Calu3 (cell line): ENCODE measurements at regions not wholly inside any gene's neighbourhood (a gene's known extent, or its start where the extent isn't known, plus 50 kb on each side); places are given as distances from the start of the nearest gene placed in this dataset.
"Not testable (repeated sequence)": the region's sequence is repeated elsewhere in the genome, so short reads cannot be mapped to it uniquely, and the experiment has no call there.

Experiments
- BruUV-seq: library from RNA; stranded (reverse); fragments of 400-500 nt; replicated peaks from 2 replicates; lab custom pipeline; 2021; lab: Mats Ljungman, UMichigan
- CTCF ChIA-PET: fragments of 300-600 bp; sonication (Branson Sonifier 250); formaldehyde crosslinking; loops from one replicate; lab custom pipeline; 2022; ENCODE audit warnings: antibody characterized with exemption; lab: Charles Lee
- DNase-seq: peaks from one replicate; pipeline ENCODE4 v3.0.0; 2022
- H3K27ac Mint-ChIP-seq: one replicate; pipeline ENCODE4 v1.8.0; 2022; ENCODE audit warnings: mixed read lengths; ENCODE audit not compliant: unreplicated experiment
- H3K27me3 Mint-ChIP-seq: one replicate; pipeline ENCODE4 v1.8.0; 2022; ENCODE audit warnings: mixed read lengths; ENCODE audit not compliant: unreplicated experiment
- H3K36me3 Mint-ChIP-seq: one replicate; pipeline ENCODE4 v1.8.0; 2022; ENCODE audit warnings: mild to moderate bottlenecking, moderate library complexity, mixed read lengths; ENCODE audit not compliant: insufficient read depth, unreplicated experiment
- H3K4me1 Mint-ChIP-seq: one replicate; pipeline ENCODE4 v1.8.0; 2022; ENCODE audit warnings: mild to moderate bottlenecking, low read depth, mixed read lengths; ENCODE audit not compliant: unreplicated experiment
- H3K4me3 Mint-ChIP-seq: one replicate; pipeline ENCODE4 v1.8.0; 2022; ENCODE audit warnings: mild to moderate bottlenecking, low read depth, moderate library complexity, mixed read lengths; ENCODE audit not compliant: unreplicated experiment
- H3K9me3 Mint-ChIP-seq: one replicate; pipeline ENCODE4 v1.8.0; 2022; ENCODE audit warnings: low read depth, mixed read lengths; ENCODE audit not compliant: unreplicated experiment
- intact Hi-C: fragments of 100-400 bp; cut with micrococcal nuclease; formaldehyde crosslinking; loops from one replicate; pipeline ENCODE4 v1.10.0; 2022; ENCODE audit not compliant: unreplicated experiment

DNA sequence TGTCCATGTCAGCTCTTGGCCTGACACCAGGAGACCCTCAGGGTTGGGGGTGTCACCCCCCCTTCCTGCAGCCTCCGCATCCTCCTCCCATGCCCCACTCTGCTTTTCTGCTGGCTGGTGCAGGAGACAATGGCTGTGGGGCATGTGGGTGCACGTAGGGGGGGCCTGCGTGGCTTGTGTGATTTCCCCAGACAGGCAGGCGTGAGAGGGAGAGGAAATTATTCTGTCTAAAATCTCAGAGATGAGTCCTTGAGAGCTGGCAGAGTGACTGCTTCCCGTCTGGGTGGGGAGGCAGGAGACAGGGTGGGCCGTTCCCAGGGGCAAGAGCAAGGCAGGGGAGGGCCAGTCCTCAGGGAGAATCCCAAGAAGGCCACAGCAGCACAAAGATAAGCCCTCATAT is 173.2 kb downstream of the TRIM43 start:
- CTCF ChIA-PET, H3K36me3 Mint-ChIP-seq, DNase-seq, intact Hi-C loops, H3K9me3 Mint-ChIP-seq, BruUV-seq, H3K27ac Mint-ChIP-seq, H3K4me1 Mint-ChIP-seq, H3K4me3 Mint-ChIP-seq: not testable (repeated sequence)
- peaks cover 18% of the 10 kb centered on the region for H3K27me3 Mint-ChIP-seq

DNA sequence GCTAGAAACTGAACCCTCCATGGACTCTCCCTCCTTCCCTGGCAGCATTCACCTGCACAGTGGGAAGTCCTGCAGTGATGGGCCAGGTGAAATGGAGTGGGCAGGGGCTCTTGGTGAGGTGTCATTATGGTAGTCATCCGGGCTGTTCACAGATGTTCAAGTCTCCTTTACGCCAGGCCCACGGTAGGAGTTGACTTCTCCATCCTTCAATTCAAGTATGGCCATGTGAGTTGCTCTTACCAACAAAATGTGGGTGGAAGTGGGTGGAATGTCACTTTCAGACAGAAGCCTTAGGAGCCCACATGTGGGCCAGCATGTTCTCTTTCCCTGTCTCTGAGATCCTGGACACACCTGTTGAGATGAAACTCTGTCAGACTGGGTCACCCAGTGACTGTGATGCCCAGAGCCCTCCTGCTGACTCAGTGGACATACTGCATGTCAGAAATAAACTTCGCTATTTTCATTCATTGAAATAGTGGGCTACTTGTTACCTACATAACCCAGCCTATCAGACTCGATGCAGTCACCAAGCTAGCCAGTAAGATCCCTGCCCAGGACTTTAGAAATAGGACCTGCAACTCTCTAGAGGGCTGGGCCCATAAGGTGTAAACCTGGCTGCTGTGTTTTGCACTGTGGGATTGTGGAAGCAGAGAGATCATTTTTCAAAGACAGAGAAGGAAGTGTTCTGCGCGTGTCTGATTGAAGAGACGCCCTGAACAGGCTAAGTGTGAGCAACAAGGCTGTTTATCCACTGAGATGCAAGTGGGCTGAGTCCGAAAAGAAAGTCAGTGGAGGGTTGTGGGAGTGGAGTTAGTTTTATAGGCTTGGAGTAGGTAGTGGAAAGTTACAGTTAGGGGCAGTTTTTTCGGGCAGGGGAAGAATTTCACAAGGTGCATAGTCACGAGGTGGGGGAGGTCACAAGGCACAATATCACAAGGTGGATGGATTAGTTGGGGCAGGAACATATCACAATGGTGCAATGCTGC is 174.4 kb downstream of the TRIM43 start:
- H3K27ac Mint-ChIP-seq, intact Hi-C loops, H3K9me3 Mint-ChIP-seq, DNase-seq, BruUV-seq, H3K4me3 Mint-ChIP-seq, H3K36me3 Mint-ChIP-seq, H3K4me1 Mint-ChIP-seq: not testable (repeated sequence)
- peaks cover 18% of the 10 kb centered on the region for H3K27me3 Mint-ChIP-seq
- CTCF ChIA-PET: interaction anchor here (0.6 kb wide), 1 partner anchor 401 kb away, joined by 3 read pairs; no protein-coding TSS in a partner anchor

DNA sequence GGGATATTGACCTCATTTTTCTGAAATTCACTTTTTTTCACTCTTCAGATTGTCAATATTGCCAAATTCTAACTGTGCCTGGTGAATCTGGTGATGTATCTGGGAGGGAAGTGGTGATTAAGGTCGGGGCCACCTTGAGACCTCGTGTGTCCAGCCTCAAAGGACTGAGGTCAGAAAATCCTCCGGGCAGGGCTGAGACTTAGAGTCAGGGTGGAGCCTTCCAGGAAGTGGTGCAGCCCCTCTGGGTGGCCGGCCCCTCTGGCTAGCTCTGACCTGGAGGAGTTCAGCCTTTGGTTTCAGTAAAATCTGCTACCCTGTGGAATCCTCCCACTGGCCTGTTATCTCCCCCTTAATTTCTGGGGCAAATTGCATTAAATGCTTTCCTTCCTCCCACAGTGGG is 175.7 kb downstream of the TRIM43 start:
- H3K4me1 Mint-ChIP-seq, H3K27ac Mint-ChIP-seq, H3K4me3 Mint-ChIP-seq, CTCF ChIA-PET, intact Hi-C loops, H3K9me3 Mint-ChIP-seq, DNase-seq, H3K36me3 Mint-ChIP-seq, BruUV-seq: not testable (repeated sequence)
- H3K27me3 Mint-ChIP-seq: peaks cover 18% of the 10 kb centered on the region

- intact Hi-C loops, H3K4me3 Mint-ChIP-seq, CTCF ChIA-PET, BruUV-seq, H3K9me3 Mint-ChIP-seq, H3K4me1 Mint-ChIP-seq, H3K27ac Mint-ChIP-seq, H3K36me3 Mint-ChIP-seq, DNase-seq: not testable (repeated sequence)
- H3K27me3 Mint-ChIP-seq: peaks cover 18% of the 10 kb centered on the region
Measured at GRCh38 chr2:95767950-95768349, 176.1 kb downstream of the TRIM43 start.

GRCh38 chr2:95769256-95769655 is 177.5 kb downstream of the TRIM43 start:
- CTCF ChIA-PET, H3K9me3 Mint-ChIP-seq, BruUV-seq, H3K27ac Mint-ChIP-seq, DNase-seq, intact Hi-C loops, H3K4me3 Mint-ChIP-seq, H3K4me1 Mint-ChIP-seq, H3K36me3 Mint-ChIP-seq: not testable (repeated sequence)
- peaks cover 18% of the 10 kb centered on the region for H3K27me3 Mint-ChIP-seq

- CTCF ChIA-PET, H3K9me3 Mint-ChIP-seq, H3K4me3 Mint-ChIP-seq, DNase-seq, H3K36me3 Mint-ChIP-seq, H3K27ac Mint-ChIP-seq, BruUV-seq, H3K4me1 Mint-ChIP-seq, intact Hi-C loops: not testable (repeated sequence)
- H3K27me3 Mint-ChIP-seq: peaks cover 18% of the 10 kb centered on the region
Measured at GRCh38 chr2:95770726-95771125, 178.9 kb downstream of the TRIM43 start.

- H3K36me3 Mint-ChIP-seq, H3K4me1 Mint-ChIP-seq, BruUV-seq, H3K27me3 Mint-ChIP-seq, H3K9me3 Mint-ChIP-seq, H3K27ac Mint-ChIP-seq, H3K4me3 Mint-ChIP-seq, CTCF ChIA-PET, DNase-seq, intact Hi-C loops: not testable (repeated sequence)
Measured at GRCh38 chr2:95774322-95775192, 182.8 kb downstream of the TRIM43 start.

- BruUV-seq, intact Hi-C loops, H3K36me3 Mint-ChIP-seq: not testable (repeated sequence)
Measured at GRCh38 chr2:95775193-95775531, 183.4 kb downstream of the TRIM43 start.

More at GRCh38 chr2:95775193-95775531, 183.4 kb downstream of the TRIM43 start:
- DNase-seq, H3K27ac Mint-ChIP-seq, H3K9me3 Mint-ChIP-seq, CTCF ChIA-PET, H3K4me3 Mint-ChIP-seq, H3K27me3 Mint-ChIP-seq, H3K4me1 Mint-ChIP-seq: not testable (repeated sequence)
